PC-9 (cell line): ENCODE measurements at regions not wholly inside any gene's neighbourhood (a gene's known extent, or its start where the extent isn't known, plus 50 kb on each side); places are given as distances from the start of the nearest gene placed in this dataset.

Source experiments
- CTCF ChIP-seq: fragments of 200-600 bp; sonication (generic); conservative IDR thresholded peaks from 2 replicates; pipeline ENCODE4 v1.6.1; 2017; ENCODE audit warnings: mixed run types, antibody characterized with exemption, mild to moderate bottlenecking, moderate library complexity
- EZH2 ChIP-seq: fragments of 200-600 bp; sonication (generic); IDR thresholded peaks from 2 replicates; pipeline ENCODE4 v1.8.0; 2017; ENCODE audit warnings: antibody characterized with exemption, low read depth

GRCh38 chr20:62562831-62563230, 79.5 kb upstream of the SLCO4A1 start:
- no peak for TF ChIP-seq CTCF
- TF ChIP-seq EZH2, result no peak
